Lower leg skin (tissue), 3 donors: ENCODE measurements at regions not wholly inside any gene's neighbourhood (a gene's known extent, or its start where the extent isn't known, plus 50 kb on each side); places are given as distances from the start of the nearest gene placed in this dataset.

Experiments
- POLR2A ChIP-seq, 2 donors: fragments of 450-650 bp; IDR thresholded peaks; one replicate each; pipeline ENCODE4 v1.6.1; 2016 to 2017; ENCODE audit warnings: antibody characterized with exemption in 2 of 2, mild to moderate bottlenecking in 1 of 2, moderate library complexity in 1 of 2
- TF ChIP-seq, protein P1 (sequence below), 3 donors: fragments of 450-650 bp; IDR thresholded peaks; one replicate each; pipeline ENCODE4 v1.5.1; 2016; ENCODE audit warnings: antibody characterized with exemption in 3 of 3, mild to moderate bottlenecking in 3 of 3, moderate library complexity in 2 of 3

DNA sequence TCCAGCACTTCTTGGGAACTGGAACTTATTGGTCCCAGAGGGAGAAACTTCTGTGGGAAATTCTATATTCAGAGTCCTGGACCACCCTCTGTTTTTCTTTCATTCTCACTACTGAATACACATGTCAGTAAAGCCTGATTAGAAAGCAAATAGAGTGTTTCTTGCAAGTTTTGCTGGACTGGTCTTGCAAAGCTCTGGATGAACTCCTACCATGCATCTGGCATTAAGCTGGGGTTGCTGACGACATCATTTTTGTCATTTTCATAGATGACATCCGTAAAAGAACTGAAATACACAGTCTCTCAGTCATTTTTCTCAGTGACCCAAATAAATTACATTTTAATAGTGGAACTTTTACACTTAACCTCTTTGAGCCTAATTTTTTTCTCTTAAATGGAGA, 283.2 kb downstream of the DMAC1 start:
- TF ChIP-seq, protein P1, sequence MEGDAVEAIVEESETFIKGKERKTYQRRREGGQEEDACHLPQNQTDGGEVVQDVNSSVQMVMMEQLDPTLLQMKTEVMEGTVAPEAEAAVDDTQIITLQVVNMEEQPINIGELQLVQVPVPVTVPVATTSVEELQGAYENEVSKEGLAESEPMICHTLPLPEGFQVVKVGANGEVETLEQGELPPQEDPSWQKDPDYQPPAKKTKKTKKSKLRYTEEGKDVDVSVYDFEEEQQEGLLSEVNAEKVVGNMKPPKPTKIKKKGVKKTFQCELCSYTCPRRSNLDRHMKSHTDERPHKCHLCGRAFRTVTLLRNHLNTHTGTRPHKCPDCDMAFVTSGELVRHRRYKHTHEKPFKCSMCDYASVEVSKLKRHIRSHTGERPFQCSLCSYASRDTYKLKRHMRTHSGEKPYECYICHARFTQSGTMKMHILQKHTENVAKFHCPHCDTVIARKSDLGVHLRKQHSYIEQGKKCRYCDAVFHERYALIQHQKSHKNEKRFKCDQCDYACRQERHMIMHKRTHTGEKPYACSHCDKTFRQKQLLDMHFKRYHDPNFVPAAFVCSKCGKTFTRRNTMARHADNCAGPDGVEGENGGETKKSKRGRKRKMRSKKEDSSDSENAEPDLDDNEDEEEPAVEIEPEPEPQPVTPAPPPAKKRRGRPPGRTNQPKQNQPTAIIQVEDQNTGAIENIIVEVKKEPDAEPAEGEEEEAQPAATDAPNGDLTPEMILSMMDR (IDR thresholded peaks at IDR 0.05), result no peak
- TF ChIP-seq POLR2A (IDR thresholded peaks at IDR 0.05), result no peak
